ENCODE measurements at regions not wholly inside any gene's neighbourhood (a gene's known extent, or its start where the extent isn't known, plus 50 kb on each side); places are given as distances from the start of the nearest gene placed in this dataset.

DNA sequence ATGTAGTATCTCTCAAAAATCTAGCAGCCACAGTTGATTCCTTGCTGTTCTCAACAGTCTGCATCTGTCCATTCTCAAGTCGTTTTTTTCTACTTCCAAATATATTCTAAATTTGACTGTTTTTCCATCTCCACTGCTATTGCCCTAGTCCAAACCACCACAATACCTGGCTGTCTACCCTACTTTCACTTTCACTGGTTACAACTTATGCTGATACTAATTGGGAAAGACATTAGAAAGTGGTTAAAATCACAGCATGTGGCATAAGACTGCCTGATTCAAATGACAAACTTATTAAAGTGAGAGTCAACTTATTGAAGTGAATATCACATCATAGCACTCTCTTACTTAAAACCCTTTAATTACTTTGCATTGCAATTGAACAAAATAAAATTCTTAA lies 72.6 kb downstream of the CHST2 start:
- no peak for DNase-seq (ENCODE audit: extremely low spot score)

DNA sequence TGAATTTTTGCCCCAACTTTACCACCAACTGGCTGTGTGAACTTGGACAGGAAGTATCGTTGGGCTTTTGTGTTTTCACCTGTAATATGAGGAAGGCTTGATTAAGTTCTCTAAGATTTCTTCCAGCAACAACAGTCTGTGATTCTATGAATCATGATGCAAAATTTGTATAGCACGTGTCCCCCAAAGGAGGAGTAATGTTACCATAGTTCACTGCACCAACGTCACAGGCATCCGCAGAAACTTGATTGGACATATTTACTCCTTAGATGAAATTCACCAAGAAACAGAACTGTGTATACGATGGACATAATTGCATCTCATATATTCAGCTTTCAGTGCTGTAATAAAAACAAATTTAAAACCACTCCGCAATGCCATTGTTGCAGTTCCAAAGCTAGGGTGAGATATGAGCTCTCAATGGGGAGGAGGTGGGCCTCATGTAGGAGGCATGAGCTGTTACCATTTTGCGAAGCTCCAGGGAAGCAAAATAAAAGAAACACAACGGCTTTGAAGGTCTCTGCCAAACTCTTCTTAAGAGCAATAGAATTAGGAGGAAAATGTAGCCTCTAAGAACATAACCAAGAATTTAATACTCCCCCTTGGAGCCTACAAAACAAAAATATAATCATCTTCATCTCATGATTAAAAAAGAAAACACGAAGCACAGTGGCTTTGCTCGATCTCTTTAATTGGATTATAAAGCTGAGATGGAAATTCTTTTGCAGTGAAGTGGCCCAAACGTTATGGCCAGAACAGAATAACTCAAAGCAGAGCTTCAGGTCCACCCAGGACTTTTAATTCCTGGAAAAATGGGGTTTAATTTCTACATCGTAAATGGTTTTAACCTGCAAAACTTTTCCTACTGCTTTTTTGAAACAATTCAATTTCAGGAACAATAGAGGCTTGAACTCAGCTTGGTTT lies 80.7 kb downstream of the CHST2 start:
- 71% methylated on average over 12 of the region's 12 CpGs for WGBS
- no peak overlapping the region for H3K4me3 ChIP-seq (ENCODE audit: low read depth, low read length)
- H3K4me1 ChIP-seq (ENCODE audit: insufficient read depth): no peaks in the 10 kb centered on the region
- no peaks in the 10 kb centered on the region for H3K36me3 ChIP-seq (ENCODE audit: insufficient read depth)
- no peak overlapping the region for H3K27ac ChIP-seq (ENCODE audit: low read depth)
- peak; percentile 40 for DNase-seq (ENCODE audit: extremely low spot score)

More for the DNA sequence above, 72.6 kb downstream of the CHST2 start:
- WGBS: 87% methylated on average over 1 of the region's 1 CpG
- Histone ChIP-seq H3K27ac (ENCODE audit: low read depth) (no peak overlapping the region), H3K36me3 (ENCODE audit: insufficient read depth) (no peaks in the 10 kb centered on the region), H3K4me3 (ENCODE audit: low read depth, low read length) (no peak overlapping the region), H3K4me1 (ENCODE audit: insufficient read depth) (no peaks in the 10 kb centered on the region)

DNA sequence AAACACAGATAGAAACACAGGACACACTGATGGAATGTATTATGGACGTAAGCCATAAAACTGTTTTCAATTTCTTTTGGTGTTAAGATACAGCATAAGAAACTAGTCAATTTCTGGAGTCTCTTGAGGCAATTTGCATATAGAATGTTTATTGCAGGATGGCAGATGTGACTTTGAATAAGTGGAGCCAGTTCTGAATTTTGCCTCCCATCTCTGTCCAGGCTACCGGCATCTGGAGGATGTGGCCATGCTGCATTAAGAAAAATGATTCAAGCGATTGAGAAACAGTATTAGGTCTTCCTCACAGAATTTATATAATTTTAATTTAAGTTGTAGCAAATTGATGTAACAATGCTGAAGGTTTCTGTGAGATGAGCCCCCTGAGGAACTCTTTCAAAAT lies 81.5 kb downstream of the CHST2 start:
- no peak overlapping the region for H3K27ac ChIP-seq (ENCODE audit: low read depth)
- no peak overlapping the region for H3K4me3 ChIP-seq (ENCODE audit: low read depth, low read length)
- DNase-seq (ENCODE audit: extremely low spot score): no peak
- 80% methylated on average over 3 of the region's 3 CpGs for WGBS
- no peaks in the 10 kb centered on the region for H3K36me3 ChIP-seq (ENCODE audit: insufficient read depth)
- H3K4me1 ChIP-seq (ENCODE audit: insufficient read depth): no peaks in the 10 kb centered on the region

DNA sequence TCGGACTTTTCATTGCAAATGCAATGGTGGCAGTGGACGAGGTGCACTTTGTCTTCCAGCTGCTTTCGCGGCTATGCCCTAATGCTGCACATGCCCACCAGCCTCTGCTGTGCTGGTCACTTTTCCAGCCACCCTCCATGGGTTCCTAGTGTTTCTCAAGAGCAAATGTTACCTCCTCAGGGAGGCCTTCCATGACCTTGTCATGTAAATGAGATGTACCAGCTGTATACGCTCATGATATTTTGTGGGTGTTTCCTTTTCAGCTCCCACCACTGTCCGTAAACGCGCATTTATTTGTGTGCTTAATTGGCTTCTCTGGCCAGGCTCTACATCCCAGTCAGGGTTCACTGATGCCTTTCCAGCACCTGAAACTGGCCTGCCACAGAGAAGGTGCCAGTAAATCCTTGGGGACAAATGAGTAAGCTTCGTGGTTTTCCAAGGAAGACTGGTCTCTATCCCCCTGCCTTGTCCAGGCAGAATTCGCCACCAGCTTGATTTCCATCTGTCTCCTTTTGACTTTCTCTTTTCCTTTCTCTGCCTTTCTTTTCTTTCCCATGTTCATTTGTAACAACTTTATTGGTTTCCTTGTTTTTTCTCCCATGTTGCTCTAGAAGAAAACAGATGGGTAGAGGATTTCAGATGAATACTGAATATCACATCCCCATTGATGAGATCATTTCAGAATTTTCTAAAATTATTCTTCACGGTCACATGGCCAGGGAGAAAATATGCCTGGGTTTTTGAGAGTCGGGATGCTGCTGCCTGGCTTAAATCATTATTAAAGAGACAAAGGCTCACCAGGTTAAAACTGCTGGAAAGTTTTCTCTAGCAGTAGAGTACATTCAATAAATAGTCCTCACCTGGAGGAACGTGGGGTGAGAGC lies 82.5 kb downstream of the CHST2 start:
- Histone ChIP-seq H3K27ac (ENCODE audit: low read depth) (no peak overlapping the region), H3K4me3 (ENCODE audit: low read depth, low read length) (no peak overlapping the region), H3K4me1 (ENCODE audit: insufficient read depth) (no peaks in the 10 kb centered on the region), H3K36me3 (ENCODE audit: insufficient read depth) (no peaks in the 10 kb centered on the region)
- WGBS: 76% methylated on average over 13 of the region's 13 CpGs
- DNase-seq (ENCODE audit: extremely low spot score): no peak

DNA sequence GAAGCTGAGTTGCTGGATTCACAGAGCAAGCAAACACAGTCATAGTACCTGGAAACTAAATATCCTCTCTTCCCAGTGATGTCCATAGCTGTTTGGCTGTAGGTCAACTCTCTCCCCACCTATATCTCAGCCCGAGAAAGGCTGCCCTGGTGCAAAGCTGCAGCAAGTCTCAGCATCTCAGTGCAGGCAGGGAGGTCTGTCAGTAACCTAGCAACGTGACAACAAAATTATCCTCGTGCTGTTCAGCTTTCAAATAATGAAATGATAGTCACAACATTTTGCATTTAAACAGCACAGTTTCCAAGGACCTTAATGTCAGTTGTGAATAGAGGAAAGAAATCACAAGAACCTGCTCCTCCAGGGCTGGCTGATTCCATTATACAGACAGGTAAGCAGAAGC lies 83.6 kb downstream of the CHST2 start:
- no peak overlapping the region for H3K27ac ChIP-seq (ENCODE audit: low read depth)
- DNase-seq (ENCODE audit: extremely low spot score): no peak
- WGBS: 40% methylated on average over 3 of the region's 3 CpGs

DNA sequence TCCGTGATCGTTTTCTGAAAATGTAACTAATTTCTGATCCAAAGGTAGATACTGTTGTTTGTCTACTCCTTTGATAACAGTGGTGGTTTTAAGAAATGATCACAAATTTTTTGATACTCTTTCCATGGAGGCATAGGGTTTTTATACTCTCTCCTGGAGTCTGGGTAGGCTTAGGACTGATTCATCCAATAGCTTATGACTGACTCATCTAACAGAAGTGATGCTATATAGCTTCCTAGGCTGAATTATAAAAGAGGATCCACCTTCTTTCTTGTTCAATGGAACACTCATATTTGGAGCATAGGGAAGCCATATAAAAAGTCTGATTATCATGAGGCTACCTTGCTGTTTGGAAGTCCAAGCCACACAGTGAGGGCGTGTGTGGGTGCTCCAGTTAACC lies 84.3 kb downstream of the CHST2 start:
- H3K4me1 ChIP-seq (ENCODE audit: insufficient read depth): no peaks in the 10 kb centered on the region
- 96% methylated on average over 3 of the region's 3 CpGs for WGBS
- H3K27ac ChIP-seq (ENCODE audit: low read depth): no peak overlapping the region
- no peak for DNase-seq (ENCODE audit: extremely low spot score)
- H3K36me3 ChIP-seq (ENCODE audit: insufficient read depth): no peaks in the 10 kb centered on the region
- no peak overlapping the region for H3K4me3 ChIP-seq (ENCODE audit: low read depth, low read length)

More for the DNA sequence above, 83.6 kb downstream of the CHST2 start:
- Histone ChIP-seq H3K4me1 (ENCODE audit: insufficient read depth) (no peaks in the 10 kb centered on the region), H3K4me3 (ENCODE audit: low read depth, low read length) (no peak overlapping the region), H3K36me3 (ENCODE audit: insufficient read depth) (no peaks in the 10 kb centered on the region)

DNA sequence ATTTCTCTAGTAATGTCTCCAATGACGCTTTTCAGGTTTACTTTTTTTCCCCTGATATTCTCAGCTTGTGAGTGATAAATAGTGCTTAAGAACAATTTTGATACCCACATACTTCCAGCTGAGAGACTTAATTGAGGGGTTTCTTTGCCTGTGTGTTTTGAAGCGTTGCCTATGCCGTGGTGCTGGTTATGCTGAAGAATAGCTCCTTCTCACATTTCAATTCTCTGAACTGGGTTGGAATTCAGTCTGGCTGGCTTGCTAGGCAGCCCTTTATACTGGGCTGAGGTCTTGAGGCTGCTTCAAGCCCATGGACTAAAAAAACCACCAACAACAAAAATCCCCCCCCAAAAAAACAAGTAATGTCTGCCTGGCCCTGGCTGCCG lies 87.4 kb downstream of the CHST2 start:
- 95% methylated on average over 4 of the region's 4 CpGs for WGBS

DNA sequence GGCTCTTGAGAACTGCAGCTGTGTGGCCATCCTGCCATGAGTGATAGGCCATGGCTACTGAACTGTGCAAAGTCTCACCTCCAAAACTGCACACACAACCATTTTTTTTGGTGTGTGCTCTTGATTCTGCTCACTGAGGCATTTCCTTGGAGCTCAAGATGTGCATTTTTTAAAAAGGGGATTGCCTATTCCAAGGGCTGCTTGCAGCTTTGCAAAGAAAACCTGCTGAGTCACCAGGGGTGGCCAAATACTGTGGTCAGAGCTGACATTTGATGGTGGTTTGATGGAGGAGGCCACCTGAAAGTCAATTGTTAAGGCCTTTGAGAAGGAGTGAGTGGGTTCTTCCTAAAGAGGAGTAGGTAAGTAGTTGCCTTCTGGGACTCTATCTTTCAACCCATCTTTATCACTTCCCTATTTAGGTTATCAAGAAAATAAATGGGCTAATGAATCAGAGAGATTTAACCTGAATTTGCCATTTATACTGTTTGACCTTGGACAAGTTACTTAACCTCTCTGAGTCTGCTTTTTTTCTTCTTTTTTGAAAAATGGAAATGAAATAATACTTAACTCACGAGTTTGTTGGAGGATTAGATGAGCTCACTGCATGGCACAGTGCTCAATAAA lies 87.9 kb downstream of the CHST2 start:
- no peaks in the 10 kb centered on the region for H3K36me3 ChIP-seq (ENCODE audit: insufficient read depth)
- no peak for DNase-seq (ENCODE audit: extremely low spot score)
- 92% methylated on average over 1 of the region's 1 CpG for WGBS
- no peak overlapping the region for H3K27ac ChIP-seq (ENCODE audit: low read depth)
- no peaks in the 10 kb centered on the region for H3K4me1 ChIP-seq (ENCODE audit: insufficient read depth)
- no peak overlapping the region for H3K4me3 ChIP-seq (ENCODE audit: low read depth, low read length)

More for the DNA sequence above, 87.4 kb downstream of the CHST2 start:
- H3K36me3 ChIP-seq (ENCODE audit: insufficient read depth): no peaks in the 10 kb centered on the region
- no peak for DNase-seq (ENCODE audit: extremely low spot score)
- no peak overlapping the region for H3K27ac ChIP-seq (ENCODE audit: low read depth)
- no peak overlapping the region for H3K4me3 ChIP-seq (ENCODE audit: low read depth, low read length)
- no peaks in the 10 kb centered on the region for H3K4me1 ChIP-seq (ENCODE audit: insufficient read depth)

DNA sequence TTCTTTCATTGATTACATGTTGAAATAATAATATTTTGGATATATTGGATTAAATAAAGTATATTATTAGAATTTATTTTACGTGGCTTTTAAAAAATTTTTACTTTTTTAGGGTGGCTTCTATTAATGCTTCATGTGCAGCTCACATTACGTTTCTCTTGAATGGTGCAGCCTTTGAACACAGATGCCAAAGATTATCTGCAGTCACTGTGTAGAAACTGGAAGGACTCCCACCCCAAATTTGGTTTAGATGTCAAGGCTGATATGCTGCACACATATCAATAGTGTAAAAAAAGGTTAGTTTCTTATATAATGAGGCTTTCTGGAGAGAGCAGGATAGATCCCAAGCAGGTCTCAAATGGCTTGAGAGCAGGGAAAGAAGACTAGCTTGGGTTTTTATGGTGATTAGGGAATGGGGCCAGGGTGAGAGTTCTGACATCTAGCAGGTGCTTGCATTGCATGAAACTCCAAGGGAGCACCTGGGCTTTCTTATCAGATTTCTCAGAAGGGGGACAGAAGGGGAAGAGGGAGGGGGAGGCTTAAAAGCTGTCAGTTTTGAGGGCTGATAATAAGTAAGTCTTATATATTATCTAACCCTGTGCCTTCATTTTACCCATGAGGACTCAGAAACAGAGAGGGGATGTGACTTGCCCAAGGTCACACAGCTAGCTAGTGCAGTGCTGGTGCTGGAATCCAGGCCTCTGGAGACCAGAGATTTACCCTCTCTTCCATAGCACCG lies 89.6 kb downstream of the CHST2 start:
- DNase-seq (ENCODE audit: extremely low spot score): no peak
- no peak overlapping the region for H3K4me3 ChIP-seq (ENCODE audit: low read depth, low read length)
- no peaks in the 10 kb centered on the region for H3K36me3 ChIP-seq (ENCODE audit: insufficient read depth)
- no peaks in the 10 kb centered on the region for H3K4me1 ChIP-seq (ENCODE audit: insufficient read depth)
- WGBS: 87% methylated on average over 3 of the region's 3 CpGs
- H3K27ac ChIP-seq (ENCODE audit: low read depth): no peak overlapping the region

DNA sequence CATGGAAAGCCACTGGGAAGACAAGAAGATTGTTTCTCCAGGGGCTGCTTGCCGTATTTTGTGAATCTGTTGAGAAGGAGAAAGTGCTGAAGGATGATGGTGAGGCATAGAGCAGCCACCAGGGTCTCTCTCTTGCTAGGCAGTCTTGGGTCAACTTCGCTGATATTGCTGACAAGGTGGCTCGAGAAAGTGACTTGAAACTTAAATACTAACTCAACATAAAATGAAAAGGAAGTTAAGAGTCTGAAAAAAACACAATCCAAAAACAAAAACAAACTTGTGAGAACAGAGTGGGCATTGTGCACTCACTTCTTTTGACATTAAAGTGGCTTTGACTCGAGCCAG lies 90.1 kb downstream of the CHST2 start:
- H3K4me3 ChIP-seq (ENCODE audit: low read depth, low read length): no peak overlapping the region
- no peaks in the 10 kb centered on the region for H3K4me1 ChIP-seq (ENCODE audit: insufficient read depth)
- WGBS: 79% methylated on average over 4 of the region's 4 CpGs
- no peak for DNase-seq (ENCODE audit: extremely low spot score)
- no peaks in the 10 kb centered on the region for H3K36me3 ChIP-seq (ENCODE audit: insufficient read depth)
- H3K27ac ChIP-seq (ENCODE audit: low read depth): no peak overlapping the region

DNA sequence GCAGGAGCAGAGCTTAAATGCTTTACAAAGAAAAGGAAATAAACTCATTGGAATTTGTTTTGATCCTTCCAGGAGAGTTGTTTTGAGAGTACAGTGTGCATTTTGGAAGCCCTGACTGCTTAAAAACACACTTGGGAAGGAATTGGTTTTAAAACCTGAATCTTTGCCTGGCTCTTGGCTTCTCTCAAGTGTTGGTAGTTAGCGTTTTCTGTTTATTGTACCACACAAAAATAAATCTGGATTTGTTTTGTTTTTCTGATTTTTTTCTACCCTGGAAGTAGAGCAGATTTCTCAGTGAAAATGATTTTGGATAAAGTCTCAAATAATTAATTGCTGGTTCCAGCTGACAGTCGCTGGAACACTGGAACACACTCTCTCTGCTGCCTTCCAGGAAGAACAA lies 90.6 kb downstream of the CHST2 start:
- Histone ChIP-seq H3K4me1 (ENCODE audit: insufficient read depth) (no peaks in the 10 kb centered on the region), H3K36me3 (ENCODE audit: insufficient read depth) (no peaks in the 10 kb centered on the region), H3K27ac (ENCODE audit: low read depth) (no peak overlapping the region), H3K4me3 (ENCODE audit: low read depth, low read length) (no peak overlapping the region)
- 46% methylated on average over 2 of the region's 2 CpGs for WGBS
- DNase-seq (ENCODE audit: extremely low spot score): no peak

DNA sequence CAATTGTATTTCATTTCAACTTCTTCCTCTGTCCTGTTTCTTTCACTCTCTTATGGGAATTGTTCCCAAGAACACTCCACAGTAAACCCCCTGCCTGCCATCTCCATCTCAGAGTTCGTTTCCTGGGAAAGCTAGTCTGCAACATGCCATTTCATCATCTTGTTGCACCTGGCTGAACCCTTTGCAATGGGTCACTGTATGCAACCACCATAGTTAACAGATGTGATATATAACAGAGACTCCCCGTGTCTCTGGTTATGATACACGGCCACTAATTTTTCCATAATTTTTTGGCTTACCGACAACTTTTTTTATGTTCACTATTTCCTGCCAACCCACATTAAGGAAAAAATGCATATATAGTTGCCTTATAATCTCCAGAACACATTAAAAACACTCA lies 95.5 kb downstream of the CHST2 start:
- Histone ChIP-seq H3K36me3 (ENCODE audit: insufficient read depth) (no peaks in the 10 kb centered on the region), H3K27ac (ENCODE audit: low read depth) (no peak overlapping the region), H3K4me3 (ENCODE audit: low read depth, low read length) (no peak overlapping the region), H3K4me1 (ENCODE audit: insufficient read depth) (no peaks in the 10 kb centered on the region)
- 84% methylated on average over 4 of the region's 4 CpGs for WGBS
- DNase-seq (ENCODE audit: extremely low spot score): no peak

Data from urinary bladder (tissue), 3 donors.